CD4-positive, alpha-beta T cell treated with Interleukin-4 for 4 hours (primary cell): ENCODE measurements at regions not wholly inside any gene's neighbourhood (a gene's known extent, or its start where the extent isn't known, plus 50 kb on each side); places are given as distances from the start of the nearest gene placed in this dataset.

Source experiments
- DNase-seq: peaks from one replicate; pipeline ENCODE4 v3.0.0-alpha.2; 2020

DNA sequence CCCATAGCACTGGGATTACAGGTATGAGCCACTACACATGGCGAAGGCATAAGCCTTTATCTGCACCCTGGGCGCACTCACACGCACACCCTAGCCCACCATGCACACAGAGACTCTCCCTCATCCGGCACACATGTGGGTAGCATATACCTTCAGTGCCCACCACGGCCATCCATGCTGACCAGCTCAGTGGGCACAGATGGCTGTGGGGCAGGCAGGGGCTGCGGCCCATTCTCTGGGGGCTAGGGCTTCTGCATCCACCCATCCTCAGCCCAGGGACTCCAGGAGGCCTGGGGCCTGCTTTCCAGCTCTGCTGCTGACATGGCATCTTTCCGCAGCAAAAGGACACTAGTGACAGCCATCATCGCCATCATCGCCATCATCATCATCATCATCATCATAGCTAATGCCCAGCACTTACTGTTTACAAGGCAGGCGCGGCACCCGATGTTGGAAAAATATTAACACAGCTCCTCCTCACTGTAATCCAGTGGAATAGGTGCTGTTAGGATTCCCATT, 111.2 kb downstream of the NCOR2 start:
- no peak for DNase-seq

DNA sequence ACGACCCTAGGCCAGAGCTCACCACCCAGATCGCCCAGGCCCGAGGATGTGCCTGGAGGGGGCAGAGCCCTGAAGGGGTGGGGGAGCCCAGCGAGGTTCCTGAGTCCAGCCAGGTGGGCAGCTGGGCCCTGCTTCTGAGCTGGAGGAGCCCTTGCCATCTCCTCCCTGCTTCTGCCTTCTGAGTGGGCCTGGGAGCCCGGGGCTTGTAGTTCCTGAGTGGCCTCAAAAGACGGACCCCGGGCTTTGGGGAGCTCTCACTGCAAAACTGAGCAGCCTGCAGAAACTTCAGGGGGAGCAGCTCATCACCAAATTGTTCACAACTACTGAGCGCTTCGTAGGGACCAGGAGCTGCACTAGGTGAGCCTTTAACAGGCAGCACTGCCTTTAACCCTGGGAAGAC, 112.1 kb downstream of the NCOR2 start:
- no peak for DNase-seq

DNA sequence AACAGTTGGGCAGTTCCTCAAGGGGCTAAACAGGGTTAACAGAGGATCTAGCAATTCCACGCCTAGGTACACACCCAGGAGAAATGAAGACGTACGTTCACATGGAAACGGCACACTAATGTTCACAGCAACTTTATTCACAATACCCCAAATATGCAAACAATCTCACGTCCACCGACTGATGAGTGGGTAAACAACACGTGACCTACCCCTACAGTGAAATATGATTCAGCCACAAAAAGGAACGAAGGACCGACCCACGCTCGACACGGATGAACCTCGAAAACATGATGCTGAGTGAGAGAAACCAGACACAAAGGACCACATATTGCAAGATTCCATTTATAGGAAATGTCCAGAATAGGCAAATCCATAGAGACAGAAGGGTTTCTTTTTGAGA, 112.7 kb downstream of the NCOR2 start:
- DNase-seq: peak; percentile 46

GRCh38 chr12:124454352-124454725, 113.1 kb downstream of the NCOR2 start:
- DNase-seq: no peak

DNA sequence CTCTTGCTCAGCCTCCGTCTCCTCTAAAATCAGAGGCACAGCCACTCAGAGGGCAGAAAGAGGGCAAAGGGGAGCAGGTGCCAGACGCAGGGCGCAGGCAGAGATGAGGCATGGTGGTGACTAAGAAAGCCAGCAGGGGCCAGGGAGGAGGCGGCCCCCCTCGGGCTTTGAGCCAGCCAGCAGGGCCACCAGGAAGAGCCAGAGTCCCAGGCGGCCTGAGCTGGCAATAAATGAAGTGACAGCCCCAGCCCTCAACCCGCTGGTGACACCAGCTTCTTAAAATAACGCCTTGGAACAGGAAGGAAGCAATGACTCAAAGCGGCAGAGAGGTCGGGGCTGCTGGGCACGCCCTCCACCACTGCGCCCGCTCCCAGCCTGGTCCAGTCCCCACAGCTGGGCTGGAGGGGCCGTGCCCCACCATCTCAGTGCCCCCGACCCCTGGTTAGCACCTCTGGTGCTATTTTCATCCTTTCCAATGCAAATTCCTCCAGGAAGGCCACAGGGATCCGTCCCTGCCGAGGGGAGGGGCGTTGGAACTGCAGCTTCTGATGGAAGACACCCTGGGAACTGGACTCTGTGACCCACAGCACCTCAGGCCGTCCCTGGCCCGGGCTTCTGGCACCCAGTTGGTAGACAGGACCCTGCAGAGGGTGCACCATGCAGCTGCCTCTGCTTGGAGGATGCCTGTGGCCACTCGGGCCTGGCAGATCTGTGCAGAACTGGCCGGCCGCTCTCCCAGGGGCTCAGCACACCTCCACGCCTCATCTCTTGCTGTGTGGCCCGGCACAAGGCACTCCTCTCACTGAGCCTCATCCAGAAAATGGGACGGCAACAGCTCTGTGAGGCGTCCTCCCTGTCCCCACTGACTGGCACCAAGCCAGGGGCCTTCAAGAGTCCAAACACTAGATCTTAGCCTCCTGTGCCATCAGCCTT, 113.7 kb downstream of the NCOR2 start:
- DNase-seq: peak; percentile 95

DNA sequence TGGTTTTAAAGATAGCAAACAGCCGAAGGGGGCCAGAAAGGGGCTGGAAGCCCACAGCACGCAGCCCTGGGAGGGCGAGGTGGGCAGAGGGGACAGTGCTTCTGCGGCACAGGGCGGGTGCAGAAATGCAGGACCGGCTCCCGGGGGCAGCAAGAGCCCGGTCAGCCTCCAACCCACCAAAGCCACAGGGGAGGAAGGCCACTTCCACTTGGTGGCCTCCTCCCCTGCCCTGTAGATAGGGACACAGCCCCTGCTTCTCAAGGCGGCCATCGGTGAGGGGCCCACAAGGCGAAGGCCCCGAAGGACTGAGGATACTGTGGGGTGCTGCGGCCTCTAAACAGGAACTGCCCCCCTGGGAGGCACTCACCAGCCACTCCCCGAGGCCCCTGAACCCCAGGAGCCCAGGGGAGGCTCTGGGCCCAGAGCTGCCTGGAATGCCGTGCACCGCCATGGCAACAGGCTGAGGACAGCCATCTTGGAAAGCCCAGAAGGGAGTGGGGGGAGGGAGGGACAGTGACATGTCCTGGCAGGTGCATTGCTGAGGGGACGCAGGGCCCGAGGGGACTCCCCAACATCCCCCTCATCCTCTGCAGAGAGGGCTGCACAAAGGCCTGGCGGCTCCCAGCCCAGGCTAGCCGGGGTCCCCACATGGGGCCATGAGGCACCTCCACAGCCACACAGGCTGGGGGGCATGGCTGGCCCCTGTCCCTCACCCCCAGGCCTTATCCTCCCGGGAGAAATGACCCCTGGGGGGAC, 114.7 kb downstream of the NCOR2 start:
- no peak for DNase-seq

GRCh38 chr12:124451637-124452243, 115.7 kb downstream of the NCOR2 start:
- DNase-seq: no peak

- no peak for DNase-seq
These were observed 116.4 kb downstream of the NCOR2 start for GRCh38 chr12:124451016-124451415.

GRCh38 chr12:124450376-124450750, 117.0 kb downstream of the NCOR2 start:
- no peak for DNase-seq

GRCh38 chr12:124449623-124450375, 117.6 kb downstream of the NCOR2 start:
- no peak for DNase-seq

DNA sequence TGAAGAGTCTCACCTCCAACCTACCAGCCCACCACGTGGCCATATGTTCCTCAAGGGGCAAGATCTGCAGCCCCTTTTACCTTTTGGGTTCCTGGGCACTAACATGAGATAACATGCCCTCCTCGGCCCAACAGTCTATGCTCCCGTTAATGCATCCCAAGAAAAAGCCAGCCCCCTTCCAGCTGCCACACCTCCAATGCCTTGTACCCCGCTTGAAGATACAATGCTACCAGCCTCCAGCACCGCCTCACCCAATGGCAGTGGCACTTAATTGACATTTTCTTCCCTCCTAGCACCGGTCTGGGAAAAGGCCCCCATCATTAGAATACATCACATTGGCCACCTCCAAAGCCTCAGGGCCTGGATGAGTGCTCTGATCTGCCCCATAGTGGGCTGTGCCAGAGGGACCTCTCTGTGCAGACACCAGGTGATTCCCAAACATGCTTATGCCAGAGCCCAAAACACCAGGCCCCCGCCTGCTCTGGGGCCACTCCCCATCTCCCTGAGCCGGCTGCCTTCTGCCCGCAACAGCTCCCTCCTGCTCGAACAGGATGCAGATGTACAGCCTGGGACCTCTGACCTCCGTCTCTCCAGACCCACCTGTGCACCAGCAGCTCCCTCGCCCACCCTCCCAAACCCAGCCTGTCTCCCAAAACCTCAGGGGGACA, 118.3 kb downstream of the NCOR2 start:
- DNase-seq: no peak

- DNase-seq: no peak
These were observed 119.0 kb downstream of the NCOR2 start for GRCh38 chr12:124448241-124448954.

- DNase-seq: no peak
These were observed 121.0 kb downstream of the NCOR2 start for GRCh38 chr12:124446364-124446763.

DNA sequence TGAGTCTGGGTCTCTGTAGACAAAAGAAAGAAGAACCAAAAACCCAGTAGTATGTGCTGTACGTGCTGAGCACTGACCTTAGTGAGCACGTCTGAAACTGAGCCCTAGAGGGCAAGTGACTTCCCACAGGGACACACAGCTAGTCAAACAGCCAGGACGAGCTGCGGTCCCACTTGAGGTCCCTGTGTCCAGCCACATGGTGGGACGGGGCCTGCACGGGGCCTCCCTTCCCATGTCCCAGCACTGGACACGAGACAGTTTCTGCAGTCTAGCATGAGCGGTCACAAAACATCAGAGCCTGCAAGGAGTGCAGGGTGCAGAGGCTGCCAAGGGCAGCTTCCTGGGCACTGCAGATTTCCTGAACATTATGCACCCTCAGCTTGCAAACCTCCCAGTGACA, 121.6 kb downstream of the NCOR2 start:
- DNase-seq: no peak

DNA sequence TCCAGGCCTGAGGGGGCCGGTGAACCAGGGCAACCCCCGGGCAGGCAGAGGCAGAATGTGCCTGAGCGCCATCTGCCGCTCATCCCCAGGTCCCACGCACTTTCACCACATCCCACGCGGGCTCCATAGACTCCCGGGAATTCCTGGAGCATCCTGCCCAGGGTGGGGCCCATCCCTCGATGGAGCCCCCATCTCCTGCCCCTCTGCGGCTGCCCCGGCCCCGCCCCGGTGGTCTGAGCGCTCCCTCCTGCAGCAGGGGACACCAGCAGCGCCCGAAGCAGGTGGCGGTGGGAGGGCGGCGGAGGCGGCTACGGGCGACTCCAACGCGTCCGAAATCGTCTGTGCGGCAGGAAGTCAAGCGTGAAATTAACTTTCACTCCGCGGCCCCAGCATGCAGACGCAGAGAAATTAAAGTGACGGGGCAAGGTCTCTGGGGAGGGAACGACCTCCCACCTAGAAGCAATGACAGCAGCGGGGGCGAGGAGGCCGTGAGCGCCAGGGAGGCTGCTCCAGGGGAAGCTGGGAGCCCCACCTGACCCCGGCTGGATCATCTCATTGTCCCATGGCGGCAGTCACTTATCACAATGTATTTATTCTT, 122.2 kb downstream of the NCOR2 start:
- no peak for DNase-seq

GRCh38 chr12:124443931-124444712, 123.3 kb downstream of the NCOR2 start:
- DNase-seq: no peak

DNA sequence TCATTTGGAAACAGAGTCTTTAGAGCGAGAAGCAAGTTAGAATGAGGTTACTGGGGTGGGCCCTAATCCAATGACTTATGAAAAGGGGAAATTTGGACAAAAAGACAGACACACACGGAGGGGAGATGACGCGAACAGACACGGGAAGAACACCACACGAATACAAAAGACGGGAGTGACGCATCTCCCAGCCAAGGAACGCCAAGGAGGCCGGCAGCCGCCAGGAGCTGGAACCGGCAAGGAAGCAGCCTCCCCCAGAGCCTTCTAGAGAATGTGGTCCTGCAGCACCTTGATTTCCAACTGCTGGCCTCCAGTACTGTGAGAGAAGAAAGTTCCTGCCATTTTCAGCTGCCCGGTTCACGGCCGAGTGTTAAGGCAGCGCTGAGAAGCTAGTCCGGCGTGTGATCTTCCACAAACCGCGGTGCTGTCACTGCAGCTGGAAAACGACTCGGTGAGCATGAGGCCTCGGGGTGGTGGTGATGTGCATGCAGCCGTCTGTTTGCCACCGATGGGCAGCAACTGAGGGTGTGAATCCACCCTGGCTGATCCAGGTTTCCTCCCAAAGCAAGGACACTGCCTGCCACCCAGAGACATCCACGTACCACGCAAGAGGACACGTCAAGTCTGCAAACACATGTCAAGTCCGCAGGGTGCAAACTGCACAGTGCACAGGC, 124.5 kb downstream of the NCOR2 start:
- DNase-seq: no peak

GRCh38 chr12:124442281-124442680, 125.1 kb downstream of the NCOR2 start:
- DNase-seq: no peak

DNA sequence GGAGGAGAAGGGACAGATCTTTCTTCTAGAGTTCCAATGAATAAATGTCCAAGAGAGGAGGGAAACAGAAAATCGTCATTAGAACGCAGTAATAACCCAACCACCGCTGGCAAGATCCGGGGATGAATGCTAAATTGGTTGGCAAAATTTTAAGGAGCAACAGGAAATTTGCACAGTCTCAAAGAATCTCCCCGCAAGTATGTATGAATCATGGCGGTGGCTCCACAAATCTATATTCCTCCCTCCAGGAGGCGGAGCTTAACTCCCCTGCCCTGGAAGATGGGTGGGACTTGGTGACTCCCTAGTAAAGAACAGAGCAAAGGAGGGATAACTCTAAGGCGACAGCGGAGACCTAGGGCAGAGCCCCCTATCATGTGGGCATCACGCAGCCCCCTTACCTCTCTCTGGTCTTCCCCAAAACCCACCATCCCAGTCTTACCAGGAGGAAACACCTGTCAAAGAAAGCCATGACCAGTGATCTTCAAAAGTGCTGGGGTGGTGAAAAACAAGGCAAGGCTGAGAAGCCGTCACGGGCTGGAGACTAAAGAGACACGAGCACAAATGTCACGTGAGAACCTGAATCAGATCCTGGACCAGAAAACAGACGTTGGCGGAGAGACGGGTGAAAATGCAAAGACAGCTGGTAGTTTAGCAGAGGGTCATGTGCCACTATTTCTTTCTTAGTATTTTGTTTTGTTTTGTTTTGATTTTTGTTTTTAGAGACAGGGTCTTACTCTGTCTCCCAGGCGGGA, 125.8 kb downstream of the NCOR2 start:
- no peak for DNase-seq
